SK-N-SH treated with all-trans-retinoic acid at 6 μM for 48 hours (cell line): ENCODE measurements at regions not wholly inside any gene's neighbourhood (a gene's known extent, or its start where the extent isn't known, plus 50 kb on each side); places are given as distances from the start of the nearest gene placed in this dataset.

Experiments
- ARNTL ChIP-seq: fragments of 450-650 bp; formaldehyde crosslinking; IDR thresholded peaks from 2 replicates; pipeline ENCODE4 v1.5.0; 2020; ENCODE audit warnings: low read depth, mild to moderate bottlenecking, moderate library complexity, borderline replicate concordance
- BACH2 ChIP-seq: fragments of 250-450 bp; sonication (Bioruptor Pico); IDR thresholded peaks from 2 replicates; pipeline ENCODE4 v1.9.0; 2021; ENCODE audit warnings: mild to moderate bottlenecking, borderline replicate concordance
- CREB5 ChIP-seq: fragments of 250-450 bp; sonication (Bioruptor Pico); IDR thresholded peaks from 2 replicates; pipeline ENCODE4 v1.5.1; 2020; ENCODE audit warnings: low read depth, mild to moderate bottlenecking, moderate library complexity
- CSRNP3 ChIP-seq: fragments of 250-450 bp; sonication (Bioruptor Pico); IDR thresholded peaks from 2 replicates; pipeline ENCODE4 v1.5.1; 2021; ENCODE audit warnings: mild to moderate bottlenecking, moderate library complexity
- ISL1 ChIP-seq: fragments of 250-450 bp; sonication (Bioruptor Pico); IDR thresholded peaks from 2 replicates; pipeline ENCODE4 v2.1.2; 2022; ENCODE audit warnings: mild to moderate bottlenecking, moderate library complexity
- OSR1 ChIP-seq: fragments of 250-450 bp; sonication (Bioruptor Pico); IDR thresholded peaks from 2 replicates; pipeline ENCODE4 v1.8.0; 2022; ENCODE audit warnings: moderate library complexity, mild to moderate bottlenecking, inconsistent platforms
- RARB ChIP-seq: fragments of 250-450 bp; sonication (Bioruptor Pico); IDR thresholded peaks from 2 replicates; pipeline ENCODE4 v1.8.0; 2021; ENCODE audit warnings: mild to moderate bottlenecking, moderate library complexity
- SNAI2 ChIP-seq: fragments of 250-450 bp; sonication (Bioruptor Pico); IDR thresholded peaks from 2 replicates; pipeline ENCODE4 v1.5.0; 2020; ENCODE audit warnings: mild to moderate bottlenecking, moderate library complexity
- TOX ChIP-seq: fragments of 250-450 bp; sonication (Bioruptor Pico); IDR thresholded peaks from 2 replicates; pipeline ENCODE4 v1.8.0; 2021; ENCODE audit warnings: mild to moderate bottlenecking, moderate library complexity, borderline replicate concordance
- ZC3H10 ChIP-seq: fragments of 250-450 bp; sonication (Bioruptor Pico); IDR thresholded peaks from 2 replicates; pipeline ENCODE4 v1.5.1; 2021; ENCODE audit warnings: mild to moderate bottlenecking, moderate library complexity
- ZFP30 ChIP-seq: fragments of 450-650 bp; formaldehyde crosslinking; IDR thresholded peaks from 2 replicates; pipeline ENCODE4 v1.5.0; 2022; ENCODE audit warnings: mild to moderate bottlenecking, moderate library complexity
- ZNF565 ChIP-seq: fragments of 450-650 bp; formaldehyde crosslinking; conservative IDR thresholded peaks from 2 replicates; pipeline ENCODE4 v1.5.0; 2020; ENCODE audit warnings: low read depth, mild to moderate bottlenecking, moderate library complexity
- TF ChIP-seq, protein P1 (sequence below): fragments of 250-450 bp; sonication (Bioruptor Pico); IDR thresholded peaks from 2 replicates; pipeline ENCODE4 v1.8.0; 2020; ENCODE audit warnings: mild to moderate bottlenecking, moderate library complexity, borderline replicate concordance
- TF ChIP-seq, protein P2 (sequence below): fragments of 250-450 bp; sonication (Bioruptor Pico); IDR thresholded peaks from 2 replicates; pipeline ENCODE4 v1.8.0; 2021; ENCODE audit warnings: low read depth, mild to moderate bottlenecking, moderate library complexity, borderline replicate concordance

GRCh38 chr4:186831574-186831973 lies 107.9 kb upstream of the FAT1 start:
- TF ChIP-seq CSRNP3 (CRISPR knock-in tag) (no peak), RARB (CRISPR knock-in tag) (no peak), ARNTL (CRISPR knock-in tag) (no peak), ISL1 (CRISPR knock-in tag) (no peak), SNAI2 (CRISPR knock-in tag) (no peak), ZNF565 (CRISPR knock-in tag) (no peak), BACH2 (CRISPR knock-in tag) (no peak), ZFP30 (CRISPR knock-in tag) (no peak), OSR1 (no peak), ZC3H10 (no peak), TOX (CRISPR knock-in tag) (no peak), CREB5 (CRISPR knock-in tag) (no peak)
- TF ChIP-seq, protein P1, sequence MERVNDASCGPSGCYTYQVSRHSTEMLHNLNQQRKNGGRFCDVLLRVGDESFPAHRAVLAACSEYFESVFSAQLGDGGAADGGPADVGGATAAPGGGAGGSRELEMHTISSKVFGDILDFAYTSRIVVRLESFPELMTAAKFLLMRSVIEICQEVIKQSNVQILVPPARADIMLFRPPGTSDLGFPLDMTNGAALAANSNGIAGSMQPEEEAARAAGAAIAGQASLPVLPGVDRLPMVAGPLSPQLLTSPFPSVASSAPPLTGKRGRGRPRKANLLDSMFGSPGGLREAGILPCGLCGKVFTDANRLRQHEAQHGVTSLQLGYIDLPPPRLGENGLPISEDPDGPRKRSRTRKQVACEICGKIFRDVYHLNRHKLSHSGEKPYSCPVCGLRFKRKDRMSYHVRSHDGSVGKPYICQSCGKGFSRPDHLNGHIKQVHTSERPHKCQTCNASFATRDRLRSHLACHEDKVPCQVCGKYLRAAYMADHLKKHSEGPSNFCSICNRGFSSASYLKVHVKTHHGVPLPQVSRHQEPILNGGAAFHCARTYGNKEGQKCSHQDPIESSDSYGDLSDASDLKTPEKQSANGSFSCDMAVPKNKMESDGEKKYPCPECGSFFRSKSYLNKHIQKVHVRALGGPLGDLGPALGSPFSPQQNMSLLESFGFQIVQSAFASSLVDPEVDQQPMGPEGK (CRISPR knock-in tag) = no peak
- TF ChIP-seq, protein P2, sequence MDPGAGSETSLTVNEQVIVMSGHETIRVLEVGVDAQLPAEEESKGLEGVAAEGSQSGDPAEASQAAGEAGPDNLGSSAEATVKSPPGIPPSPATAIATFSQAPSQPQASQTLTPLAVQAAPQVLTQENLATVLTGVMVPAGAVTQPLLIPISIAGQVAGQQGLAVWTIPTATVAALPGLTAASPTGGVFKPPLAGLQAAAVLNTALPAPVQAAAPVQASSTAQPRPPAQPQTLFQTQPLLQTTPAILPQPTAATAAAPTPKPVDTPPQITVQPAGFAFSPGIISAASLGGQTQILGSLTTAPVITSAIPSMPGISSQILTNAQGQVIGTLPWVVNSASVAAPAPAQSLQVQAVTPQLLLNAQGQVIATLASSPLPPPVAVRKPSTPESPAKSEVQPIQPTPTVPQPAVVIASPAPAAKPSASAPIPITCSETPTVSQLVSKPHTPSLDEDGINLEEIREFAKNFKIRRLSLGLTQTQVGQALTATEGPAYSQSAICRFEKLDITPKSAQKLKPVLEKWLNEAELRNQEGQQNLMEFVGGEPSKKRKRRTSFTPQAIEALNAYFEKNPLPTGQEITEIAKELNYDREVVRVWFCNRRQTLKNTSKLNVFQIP (CRISPR knock-in tag) = no peak
